ENCODE measurements at regions not wholly inside any gene's neighbourhood (a gene's known extent, or its start where the extent isn't known, plus 50 kb on each side); places are given as distances from the start of the nearest gene placed in this dataset.

- no peak for DNase-seq
Measured at GRCh38 chr11:37727371-37727770, 1129.3 kb upstream of the RAG2 start.

GRCh38 chr11:37724315-37724714 is 1126.3 kb upstream of the RAG2 start:
- Histone ChIP-seq H3K27ac (ENCODE audit: low read depth, low read length) (no peak overlapping the region), H3K4me3 (ENCODE audit: low read length) (no peak overlapping the region), H3K9me3 (ENCODE audit: control insufficient read depth, low read length) (no peaks in the 10 kb centered on the region), H3K9ac (ENCODE audit: extremely low read depth, low read length, poor library complexity, severe bottlenecking) (no peak overlapping the region), H3K36me3 (ENCODE audit: control insufficient read depth, insufficient read depth, low read length) (no peaks in the 10 kb centered on the region), H3K4me1 (ENCODE audit: control insufficient read depth, insufficient read depth, low read length) (no peaks in the 10 kb centered on the region), H3K27me3 (ENCODE audit: control insufficient read depth, insufficient read depth, low read length, poor library complexity, severe bottlenecking) (no peaks in the 10 kb centered on the region)
- 91 to 94% methylated on average over 2 to 4 of the region's 4 CpGs for WGBS, 2 experiments (ENCODE audit: insufficient coverage in 1 of 2, insufficient read length in 1 of 2)
- Mint-ChIP-seq H3K36me3 (ENCODE audit: low read depth) (no peaks in the 10 kb centered on the region), H3K4me3 (no peak overlapping the region), H3K27ac (no peak overlapping the region), H3K27me3 (ENCODE audit: insufficient read depth) (no peaks in the 10 kb centered on the region), H3K4me1 (no peaks in the 10 kb centered on the region), H3K9me3 (no peaks in the 10 kb centered on the region)
- no peak for DNase-seq
- TF ChIP-seq CTCF (conservative IDR thresholded peaks at IDR 0.05): no peak

More at GRCh38 chr11:37727371-37727770, 1129.3 kb upstream of the RAG2 start:
- WGBS, 2 experiments (ENCODE audit: insufficient coverage in 1 of 2, insufficient read length in 1 of 2): 87 to 100% methylated on average over 1 to 2 of the region's 2 CpGs
- TF ChIP-seq CTCF (conservative IDR thresholded peaks at IDR 0.05): no peak
- Histone ChIP-seq H3K4me1 (ENCODE audit: control insufficient read depth, insufficient read depth, low read length) (no peaks in the 10 kb centered on the region), H3K4me3 (ENCODE audit: low read length) (no peak overlapping the region), H3K9ac (ENCODE audit: extremely low read depth, low read length, poor library complexity, severe bottlenecking) (no peak overlapping the region), H3K9me3 (ENCODE audit: control insufficient read depth, low read length) (no peaks in the 10 kb centered on the region), H3K27ac (ENCODE audit: low read depth, low read length) (no peak overlapping the region), H3K36me3 (ENCODE audit: control insufficient read depth, insufficient read depth, low read length) (no peaks in the 10 kb centered on the region), H3K27me3 (ENCODE audit: control insufficient read depth, insufficient read depth, low read length, poor library complexity, severe bottlenecking) (no peaks in the 10 kb centered on the region)
- Mint-ChIP-seq H3K4me1 (no peaks in the 10 kb centered on the region), H3K4me3 (no peak overlapping the region), H3K9me3 (no peaks in the 10 kb centered on the region), H3K27me3 (ENCODE audit: insufficient read depth) (no peaks in the 10 kb centered on the region), H3K36me3 (ENCODE audit: low read depth) (no peaks in the 10 kb centered on the region), H3K27ac (no peak overlapping the region)

GRCh38 chr11:37721485-37721884 is 1123.4 kb upstream of the RAG2 start:
- 75 to 93% methylated on average over 1 to 2 of the region's 2 CpGs for WGBS, 2 experiments (ENCODE audit: insufficient coverage in 1 of 2, insufficient read length in 1 of 2)
- no peaks in the 10 kb centered on the region for H3K36me3 Mint-ChIP-seq (ENCODE audit: low read depth)
- H3K27ac Mint-ChIP-seq: no peak overlapping the region
- no peaks in the 10 kb centered on the region for H3K4me1 Mint-ChIP-seq
- H3K4me3 ChIP-seq (ENCODE audit: low read length): no peak overlapping the region
- H3K27me3 ChIP-seq (ENCODE audit: control insufficient read depth, insufficient read depth, low read length, poor library complexity, severe bottlenecking): no peaks in the 10 kb centered on the region
- H3K27me3 Mint-ChIP-seq (ENCODE audit: insufficient read depth): no peaks in the 10 kb centered on the region
- no peaks in the 10 kb centered on the region for H3K9me3 Mint-ChIP-seq
- no peaks in the 10 kb centered on the region for H3K4me1 ChIP-seq (ENCODE audit: control insufficient read depth, insufficient read depth, low read length)
- no peaks in the 10 kb centered on the region for H3K36me3 ChIP-seq (ENCODE audit: control insufficient read depth, insufficient read depth, low read length)
- no peak overlapping the region for H3K27ac ChIP-seq (ENCODE audit: low read depth, low read length)
- H3K4me3 Mint-ChIP-seq: no peak overlapping the region
- no peak overlapping the region for H3K9ac ChIP-seq (ENCODE audit: extremely low read depth, low read length, poor library complexity, severe bottlenecking)
- TF ChIP-seq CTCF (conservative IDR thresholded peaks at IDR 0.05): no peak
- DNase-seq: no peak
- H3K9me3 ChIP-seq (ENCODE audit: control insufficient read depth, low read length): no peaks in the 10 kb centered on the region
